PC-9 (cell line): ENCODE measurements at regions not wholly inside any gene's neighbourhood (a gene's known extent, or its start where the extent isn't known, plus 50 kb on each side); places are given as distances from the start of the nearest gene placed in this dataset.

Experiments used
- BruUV-seq: library from RNA; stranded (reverse); fragments of 400-500 nt; replicated peaks from 2 replicates; lab custom pipeline; 2021; lab: Mats Ljungman, UMichigan
- CTCF ChIA-PET: fragments of 300-600 bp; sonication (Branson Sonifier 250); formaldehyde crosslinking; loops from one replicate; lab custom pipeline; 2022; ENCODE audit warnings: antibody characterized with exemption; lab: Charles Lee
- POLR2A ChIA-PET: fragments of 300-600 bp; sonication (Branson Sonifier 250); formaldehyde crosslinking; loops from one replicate; lab custom pipeline; 2022; ENCODE audit warnings: antibody characterized with exemption; ENCODE audit not compliant: unreplicated experiment; lab: Charles Lee
- DNase-seq, 2 experiments: peaks; one replicate each; pipeline versions ENCODE4 v3.0.0 to v3.0.0-alpha.2; 2015 to 2022; ENCODE audit warnings: mixed read lengths in 1 of 2
- H2AFZ ChIP-seq: fragments of 200-600 bp; sonication (generic); 2 replicates; pipeline ENCODE4 v1.8.1; 2017; ENCODE audit warnings: antibody characterized with exemption
- H3F3A ChIP-seq: fragments of 200-600 bp; sonication (generic); 2 replicates; pipeline ENCODE4 v1.8.1; 2017; ENCODE audit warnings: antibody characterized with exemption, mild to moderate bottlenecking, low read depth; ENCODE audit not compliant: insufficient read depth
- H3K27ac ChIP-seq: fragments of 200-600 bp; sonication (generic); 2 replicates; pipeline ENCODE4 v1.6.1; 2016; ENCODE audit warnings: mixed run types
- H3K27me3 ChIP-seq: fragments of 200-600 bp; sonication (generic); 2 replicates; pipeline ENCODE4 v1.6.1; 2016; ENCODE audit warnings: low read depth, mixed run types; ENCODE audit not compliant: insufficient read depth
- H3K36me3 ChIP-seq: fragments of 200-600 bp; sonication (generic); 2 replicates; pipeline ENCODE4 v1.6.1; 2016; ENCODE audit warnings: low read depth, mixed run types
- H3K4me1 ChIP-seq: fragments of 200-600 bp; sonication (generic); replicated peaks from 2 replicates; pipeline ENCODE4 v1.6.1; 2016; ENCODE audit warnings: mixed run types; ENCODE audit not compliant: insufficient read depth
- H3K4me2 ChIP-seq: fragments of 200-600 bp; sonication (generic); 2 replicates; pipeline ENCODE4 v1.6.1; 2017; ENCODE audit warnings: mixed run types
- H3K4me3 ChIP-seq: fragments of 200-600 bp; sonication (generic); 2 replicates; pipeline ENCODE4 v1.6.1; 2016; ENCODE audit warnings: mixed run types
- H3K79me2 ChIP-seq: fragments of 200-600 bp; sonication (generic); 2 replicates; pipeline ENCODE4 v1.6.1; 2017; ENCODE audit warnings: low read depth, mixed run types
- H3K9me2 ChIP-seq: fragments of 200-600 bp; sonication (generic); 2 replicates; pipeline ENCODE4 v1.8.1; 2017; ENCODE audit warnings: mild to moderate bottlenecking; ENCODE audit not compliant: insufficient read depth
- H3K9me3 ChIP-seq: fragments of 200-600 bp; sonication (generic); 2 replicates; pipeline ENCODE4 v1.8.1; 2016; ENCODE audit warnings: low read depth; ENCODE audit not compliant: insufficient read depth
- H4K20me1 ChIP-seq: fragments of 200-600 bp; sonication (generic); 2 replicates; pipeline ENCODE4 v1.8.1; 2017; ENCODE audit not compliant: insufficient read depth
- CTCF ChIP-seq: fragments of 200-600 bp; sonication (generic); conservative IDR thresholded peaks from 2 replicates; pipeline ENCODE4 v1.6.1; 2017; ENCODE audit warnings: mixed run types, antibody characterized with exemption, mild to moderate bottlenecking, moderate library complexity
- EZH2 ChIP-seq: fragments of 200-600 bp; sonication (generic); IDR thresholded peaks from 2 replicates; pipeline ENCODE4 v1.8.0; 2017; ENCODE audit warnings: antibody characterized with exemption, low read depth
- intact Hi-C: fragments of 100-400 bp; cut with micrococcal nuclease; formaldehyde crosslinking; loops from one replicate; pipeline ENCODE4 v1.10.0; 2022; ENCODE audit not compliant: unreplicated experiment

GRCh38 chr12:58584880-58585279, 335.4 kb downstream of the LRIG3 start:
- no peak overlapping the region for H2AFZ ChIP-seq
- POLR2A ChIA-PET, result no interaction called here
- CTCF ChIA-PET, result no interaction called here
- intact Hi-C loops, result no loop called here
- TF ChIP-seq CTCF, result no peak
- TF ChIP-seq EZH2, result no peak
- no peaks in the 10 kb centered on the region for H3K27me3 ChIP-seq
- H3K9me2 ChIP-seq, result no peaks in the 10 kb centered on the region
- no TSS peak for BruUV-seq
- H3K4me2 ChIP-seq, result no peak overlapping the region
- DNase-seq, result no peak
- H3K79me2 ChIP-seq, result no peaks in the 10 kb centered on the region
- H3K9me3 ChIP-seq, result no peaks in the 10 kb centered on the region
- H3K4me3 ChIP-seq, result no peak overlapping the region
- no peak overlapping the region for H3K27ac ChIP-seq
- H4K20me1 ChIP-seq, result no peaks in the 10 kb centered on the region
- H3K4me1 ChIP-seq, result no peaks in the 10 kb centered on the region
- H3F3A ChIP-seq, result no peaks in the 10 kb centered on the region
- H3K36me3 ChIP-seq, result no peaks in the 10 kb centered on the region

GRCh38 chr12:58586762-58587161, 333.5 kb downstream of the LRIG3 start:
- intact Hi-C loops, result no loop called here
- BruUV-seq, result no TSS peak
- Histone ChIP-seq H4K20me1 (no peaks in the 10 kb centered on the region), H3K4me1 (no peaks in the 10 kb centered on the region), H3K36me3 (no peaks in the 10 kb centered on the region), H3F3A (no peaks in the 10 kb centered on the region), H3K27me3 (no peaks in the 10 kb centered on the region), H3K9me2 (no peaks in the 10 kb centered on the region), H3K4me3 (no peak overlapping the region), H3K9me3 (no peaks in the 10 kb centered on the region), H3K79me2 (no peaks in the 10 kb centered on the region), H2AFZ (no peak overlapping the region), H3K27ac (no peak overlapping the region), H3K4me2 (no peak overlapping the region)
- CTCF ChIA-PET, result no interaction called here
- POLR2A ChIA-PET, result no interaction called here
- TF ChIP-seq EZH2 (no peak), CTCF (no peak)
- no peak for DNase-seq

GRCh38 chr12:58588770-58589169, 331.5 kb downstream of the LRIG3 start:
- no peak for TF ChIP-seq CTCF
- no peak for TF ChIP-seq EZH2
- H3K79me2 ChIP-seq, result no peaks in the 10 kb centered on the region
- H2AFZ ChIP-seq, result no peak overlapping the region
- ChIA-PET CTCF (interaction anchor here (0.5 kb wide), 1 partner anchor 80 kb away, joined by 7 read pairs; no protein-coding TSS in a partner anchor), POLR2A (no interaction called here)
- no peaks in the 10 kb centered on the region for H3F3A ChIP-seq
- BruUV-seq, result no TSS peak
- H3K4me3 ChIP-seq, result no peak overlapping the region
- H3K4me1 ChIP-seq, result no peaks in the 10 kb centered on the region
- no peaks in the 10 kb centered on the region for H3K27me3 ChIP-seq
- H3K36me3 ChIP-seq, result no peaks in the 10 kb centered on the region
- H3K27ac ChIP-seq, result no peak overlapping the region
- DNase-seq, result no peak
- intact Hi-C loops, result no loop called here
- H3K9me3 ChIP-seq, result no peaks in the 10 kb centered on the region
- no peaks in the 10 kb centered on the region for H3K9me2 ChIP-seq
- no peak overlapping the region for H3K4me2 ChIP-seq
- H4K20me1 ChIP-seq, result no peaks in the 10 kb centered on the region
